RWPE1 (cell line): ENCODE measurements at regions not wholly inside any gene's neighbourhood (a gene's known extent, or its start where the extent isn't known, plus 50 kb on each side); places are given as distances from the start of the nearest gene placed in this dataset.
"Not testable (repeated sequence)": the region's sequence is repeated elsewhere in the genome, so short reads cannot be mapped to it uniquely, and the experiment has no call there.

Experiments used
- CTCF ChIA-PET: fragments of 350-600 bp; sonication (Branson Sonifier 250); formaldehyde crosslinking; extraction: SDS; loops from one replicate; lab custom pipeline; 2021; lab: Yijun Ruan, JAX
- POLR2A ChIA-PET: fragments of 400-600 bp; formaldehyde crosslinking; extraction: SDS; loops from one replicate; lab custom pipeline; 2020; ENCODE audit warnings: antibody characterized with exemption; ENCODE audit not compliant: low non-redundant PET; lab: Yijun Ruan, JAX
- DNase-seq: peaks from one replicate; pipeline ENCODE4 v3.0.0; 2012; ENCODE audit warnings: low spot score
- H3K27ac ChIP-seq: fragments of 450-650 bp; 2 replicates; pipeline ENCODE4 v1.5.1; 2017
- CTCF ChIP-seq: fragments of 450-650 bp; conservative IDR thresholded peaks from 2 replicates; pipeline ENCODE4 v1.5.1; 2017; ENCODE audit warnings: low read depth, mild to moderate bottlenecking

GRCh38 chr16:8075271-8075670 is 515.0 kb downstream of the TMEM114 start:
- no peak for TF ChIP-seq CTCF
- ChIA-PET CTCF (interaction anchor here (0.7 kb wide), 1 partner anchor 61 kb away, joined by 3 read pairs; no protein-coding TSS in a partner anchor), POLR2A (no interaction called here)

GRCh38 chr16:8070506-8070905 is 519.8 kb downstream of the TMEM114 start:
- POLR2A ChIA-PET, result no interaction called here
- no peak for TF ChIP-seq CTCF
- CTCF ChIA-PET, result no interaction called here
- no peak for DNase-seq
- H3K27ac ChIP-seq, result no peak overlapping the region

More at GRCh38 chr16:8075271-8075670, 515.0 kb downstream of the TMEM114 start:
- DNase-seq, result no peak
- no peak overlapping the region for H3K27ac ChIP-seq

- DNase-seq, H3K27ac ChIP-seq, CTCF ChIA-PET, POLR2A ChIA-PET: not testable (repeated sequence)
These were observed 522.1 kb downstream of the TMEM114 start for GRCh38 chr16:8068225-8068624.

- ChIA-PET CTCF (no interaction called here), POLR2A (no interaction called here)
- DNase-seq, result no peak
- no peak overlapping the region for H3K27ac ChIP-seq
- TF ChIP-seq CTCF, result no peak
These were observed 527.2 kb downstream of the TMEM114 start for GRCh38 chr16:8063159-8063558.

- CTCF ChIA-PET, result no interaction called here
- H3K27ac ChIP-seq, result no peak overlapping the region
- no peak for TF ChIP-seq CTCF
- POLR2A ChIA-PET, result no interaction called here
- no peak for DNase-seq
These were observed 527.6 kb downstream of the TMEM114 start for GRCh38 chr16:8062677-8063076.

- H3K27ac ChIP-seq, result no peak overlapping the region
These were observed 534.5 kb downstream of the TMEM114 start for GRCh38 chr16:8055761-8056160.

GRCh38 chr16:8053437-8053836 is 536.9 kb downstream of the TMEM114 start:
- CTCF ChIA-PET, result no interaction called here
- POLR2A ChIA-PET, result no interaction called here
- no peak for DNase-seq
- TF ChIP-seq CTCF, result no peak
- no peak overlapping the region for H3K27ac ChIP-seq

More at GRCh38 chr16:8055761-8056160, 534.5 kb downstream of the TMEM114 start:
- no peak for DNase-seq
- POLR2A ChIA-PET, result no interaction called here
- TF ChIP-seq CTCF, result no peak
- CTCF ChIA-PET, result interaction anchor here (0.6 kb wide), 1 partner anchor 862 kb away, joined by 3 read pairs; no protein-coding TSS in a partner anchor
